ENCODE measurements at regions not wholly inside any gene's neighbourhood (a gene's known extent, or its start where the extent isn't known, plus 50 kb on each side); places are given as distances from the start of the nearest gene placed in this dataset.
"Not testable (repeated sequence)": the region's sequence is repeated elsewhere in the genome, so short reads cannot be mapped to it uniquely, and the experiment has no call there.

- not testable (repeated sequence) for DNase-seq (ENCODE audit: low spot score)
Measured at GRCh38 chr20:29320216-29320949, 1937.1 kb upstream of the DEFB115 start.

- not testable (repeated sequence) for DNase-seq (ENCODE audit: low spot score)
Measured at GRCh38 chr20:29323631-29324515, 1933.6 kb upstream of the DEFB115 start.

- DNase-seq (ENCODE audit: low spot score), result not testable (repeated sequence)
Measured at GRCh38 chr20:29324516-29325303, 1932.8 kb upstream of the DEFB115 start.

GRCh38 chr20:29325304-29325640 lies 1932.2 kb upstream of the DEFB115 start:
- DNase-seq (ENCODE audit: low spot score), result no peak

- not testable (repeated sequence) for DNase-seq (ENCODE audit: low spot score)
Measured at GRCh38 chr20:29325781-29326180, 1931.7 kb upstream of the DEFB115 start.

- DNase-seq (ENCODE audit: low spot score), result no peak
Measured at GRCh38 chr20:29326376-29327070, 1930.9 kb upstream of the DEFB115 start.

- DNase-seq (ENCODE audit: low spot score), result not testable (repeated sequence)
Measured at GRCh38 chr20:29327600-29328420, 1929.7 kb upstream of the DEFB115 start.

- DNase-seq (ENCODE audit: low spot score), result not testable (repeated sequence)
Measured at GRCh38 chr20:29330429-29331115, 1926.9 kb upstream of the DEFB115 start.

- no peak for DNase-seq (ENCODE audit: low spot score)
Measured at GRCh38 chr20:29349836-29350235, 1907.6 kb upstream of the DEFB115 start.

GRCh38 chr20:29375937-29376336 lies 1881.5 kb upstream of the DEFB115 start:
- not testable (repeated sequence) for DNase-seq (ENCODE audit: low spot score)

GRCh38 chr20:29392853-29393252 lies 1864.6 kb upstream of the DEFB115 start:
- not testable (repeated sequence) for DNase-seq (ENCODE audit: low spot score)

- DNase-seq (ENCODE audit: low spot score), result peak; percentile 10
Measured at GRCh38 chr20:29408034-29408695, 1849.3 kb upstream of the DEFB115 start.

- not testable (repeated sequence) for DNase-seq (ENCODE audit: low spot score)
Measured at GRCh38 chr20:29408707-29409106, 1848.8 kb upstream of the DEFB115 start.

- not testable (repeated sequence) for DNase-seq (ENCODE audit: low spot score)
Measured at GRCh38 chr20:29409160-29409689, 1848.2 kb upstream of the DEFB115 start.

GRCh38 chr20:29409833-29410805 lies 1847.3 kb upstream of the DEFB115 start:
- no peak for DNase-seq (ENCODE audit: low spot score)

GRCh38 chr20:29410806-29411457 lies 1846.5 kb upstream of the DEFB115 start:
- peak; percentile 9 for DNase-seq (ENCODE audit: low spot score)

GRCh38 chr20:29411458-29411820 lies 1846.0 kb upstream of the DEFB115 start:
- DNase-seq (ENCODE audit: low spot score), result not testable (repeated sequence)

GRCh38 chr20:29419378-29419777 lies 1838.1 kb upstream of the DEFB115 start:
- DNase-seq (ENCODE audit: low spot score), result no peak

All from GM03348 (cell line).